Stimulated activated naive CD4-positive, alpha-beta T cell (primary cell): ENCODE measurements at regions not wholly inside any gene's neighbourhood (a gene's known extent, or its start where the extent isn't known, plus 50 kb on each side); places are given as distances from the start of the nearest gene placed in this dataset.
"Not testable (repeated sequence)": the region's sequence is repeated elsewhere in the genome, so short reads cannot be mapped to it uniquely, and the experiment has no call there.

ENCODE experiments used
- DNase-seq, 6 experiments: peaks; one replicate each; lab custom pipeline; 2025; lab: John Stamatoyannopoulos, UW

- DNase-seq = no peak
These were observed 176.8 kb upstream of the PTBP2 start for GRCh38 chr1:96544831-96545221.

DNA sequence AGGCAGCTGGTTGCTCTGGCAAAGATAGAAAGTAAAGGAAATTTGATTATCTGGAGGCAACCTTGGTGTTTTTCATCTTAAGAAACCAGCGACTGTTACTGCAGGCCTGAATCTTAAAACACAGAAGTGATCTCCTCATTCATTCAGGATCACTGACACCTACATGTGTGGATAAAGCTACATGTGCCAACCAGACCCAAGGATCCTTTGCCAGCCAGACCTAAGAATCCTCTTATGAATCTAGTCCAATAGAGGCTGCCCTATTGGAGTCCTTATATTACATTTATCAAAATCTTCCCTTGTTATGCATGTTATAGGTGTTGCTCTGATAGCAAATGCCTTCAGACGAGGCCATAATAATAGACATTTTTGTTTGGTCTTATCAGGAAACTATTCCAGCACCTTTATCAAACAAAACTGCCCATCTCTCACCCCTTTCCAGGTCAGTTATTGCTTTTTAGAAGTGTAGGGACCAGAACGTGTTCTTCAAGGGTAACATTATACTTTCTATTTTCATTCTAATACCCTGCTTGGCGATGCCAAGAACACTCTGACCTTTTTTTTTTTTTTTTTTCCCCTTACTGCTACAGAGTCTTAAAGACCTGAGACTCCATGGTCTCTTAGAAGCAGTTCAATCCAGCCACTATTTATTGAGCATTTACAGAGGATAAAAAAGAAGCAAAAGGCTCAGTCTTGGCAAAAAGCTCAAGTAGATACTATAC lies 175.5 kb upstream of the PTBP2 start:
- no peak for DNase-seq

DNA sequence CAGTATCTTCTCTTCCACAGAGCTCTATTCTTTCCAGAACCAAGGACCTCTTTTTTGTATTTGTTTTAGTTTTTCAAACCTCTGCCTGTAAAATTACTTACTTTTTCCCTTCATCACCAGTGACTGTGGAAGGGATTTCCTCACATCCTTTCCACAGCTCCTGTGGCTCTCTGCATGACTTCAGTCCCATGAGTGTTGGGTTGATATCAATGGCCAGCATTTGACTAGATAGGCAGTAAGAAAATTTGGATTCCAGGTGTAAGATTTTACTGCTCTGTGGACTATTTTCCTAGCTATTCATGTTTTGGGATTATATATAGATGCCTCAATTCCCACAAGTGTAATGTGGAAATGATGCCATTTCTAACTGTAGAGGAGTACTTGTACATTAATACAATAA lies 171.5 kb upstream of the PTBP2 start:
- DNase-seq = no peak

- no peak for DNase-seq
These were observed 169.1 kb upstream of the PTBP2 start for GRCh38 chr1:96552451-96552850.

DNA sequence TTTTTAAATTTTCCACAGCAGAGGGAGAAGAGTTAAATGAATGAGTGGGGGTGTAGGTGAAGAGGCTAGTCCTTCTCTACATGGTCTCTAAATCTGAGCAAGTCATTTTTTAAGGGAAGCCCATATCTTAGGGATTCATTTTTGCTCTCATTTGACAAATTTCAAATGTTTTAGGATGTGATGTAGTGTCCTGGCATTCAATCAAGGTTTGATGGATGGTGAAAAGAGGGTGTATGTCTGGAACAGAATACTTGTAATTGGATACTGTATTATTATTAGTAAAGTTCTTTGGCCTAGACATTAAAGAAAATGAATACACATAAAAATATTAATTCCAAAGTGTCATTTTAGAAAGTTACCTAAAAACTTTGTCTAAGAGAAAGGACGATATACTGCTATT lies 167.8 kb upstream of the PTBP2 start:
- no peak for DNase-seq

DNA sequence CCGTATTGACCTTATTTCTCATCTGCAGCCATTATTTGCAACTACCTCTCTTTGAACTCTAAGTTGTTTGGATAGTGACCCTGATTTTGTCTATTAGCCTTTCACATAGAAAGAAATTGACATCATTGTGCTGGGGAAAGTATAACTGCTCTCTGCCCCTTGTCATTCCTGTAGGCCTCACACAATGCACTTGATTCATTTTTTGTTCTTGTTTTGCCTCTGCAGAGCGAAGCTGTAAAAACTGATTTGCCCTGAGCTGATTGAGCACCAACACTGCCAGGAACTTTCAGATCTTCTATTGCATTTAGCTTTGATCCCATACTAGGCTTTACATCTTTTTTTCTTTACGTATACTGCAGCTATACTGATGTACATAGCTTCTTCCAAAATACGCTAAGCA lies 167.2 kb upstream of the PTBP2 start:
- no peak for DNase-seq

DNA sequence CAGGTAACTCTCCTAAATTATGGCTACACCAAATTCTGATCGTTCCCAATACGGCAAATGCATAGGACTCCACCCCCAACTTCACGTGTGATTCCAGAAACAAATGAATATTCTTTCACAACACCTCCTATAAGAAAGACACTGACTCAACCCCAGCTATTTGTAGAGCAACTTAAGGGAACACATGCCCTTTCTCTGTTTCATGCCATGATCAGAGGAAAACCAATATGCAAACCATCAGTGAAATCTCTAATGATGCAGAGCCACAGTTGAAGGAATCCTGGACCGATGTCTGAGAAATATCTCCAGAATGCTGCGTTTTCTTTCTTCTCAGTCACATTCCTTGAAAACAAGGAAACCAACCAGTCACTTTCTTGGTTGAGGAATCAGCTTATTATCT lies 164.2 kb upstream of the PTBP2 start:
- DNase-seq = no peak

DNA sequence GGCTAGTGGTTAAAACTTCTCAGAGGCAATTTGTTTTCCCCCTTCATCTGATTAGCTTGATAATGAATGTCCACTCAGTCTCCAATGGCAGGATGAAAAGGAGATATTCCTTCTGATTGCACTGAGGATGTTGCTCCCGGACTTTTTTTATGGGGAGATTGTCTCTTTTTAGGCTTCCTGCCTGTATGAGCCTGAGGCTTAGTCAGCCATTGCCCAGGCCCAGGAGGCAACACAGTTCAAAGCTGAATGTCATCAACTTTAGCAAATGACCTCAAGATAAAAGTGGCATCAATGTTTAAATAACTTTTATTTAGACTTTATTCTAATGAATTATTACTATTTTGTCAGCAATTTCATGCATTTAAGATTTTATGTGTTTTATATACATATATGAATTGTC lies 162.9 kb upstream of the PTBP2 start:
- DNase-seq = no peak

DNA sequence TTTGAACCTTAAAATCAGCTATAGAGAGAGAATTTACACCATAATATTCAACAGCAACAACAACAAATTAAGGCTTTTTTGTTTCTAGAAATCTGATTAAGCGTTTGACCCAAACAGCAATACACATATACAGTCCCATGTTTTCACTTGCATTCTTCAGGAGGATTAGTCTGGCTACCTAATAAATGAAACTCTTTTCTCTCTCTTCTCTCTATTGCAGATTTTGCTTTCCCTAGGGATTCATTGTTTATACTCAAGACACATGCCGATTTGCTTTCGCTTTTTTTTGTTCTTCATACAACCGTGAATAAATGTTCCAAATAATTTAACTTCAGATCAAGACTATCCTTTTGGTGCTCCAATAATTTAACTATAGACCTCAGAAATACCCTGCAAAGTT lies 162.4 kb upstream of the PTBP2 start:
- DNase-seq = no peak

GRCh38 chr1:96559707-96560596 lies 161.6 kb upstream of the PTBP2 start:
- no peak for DNase-seq

DNA sequence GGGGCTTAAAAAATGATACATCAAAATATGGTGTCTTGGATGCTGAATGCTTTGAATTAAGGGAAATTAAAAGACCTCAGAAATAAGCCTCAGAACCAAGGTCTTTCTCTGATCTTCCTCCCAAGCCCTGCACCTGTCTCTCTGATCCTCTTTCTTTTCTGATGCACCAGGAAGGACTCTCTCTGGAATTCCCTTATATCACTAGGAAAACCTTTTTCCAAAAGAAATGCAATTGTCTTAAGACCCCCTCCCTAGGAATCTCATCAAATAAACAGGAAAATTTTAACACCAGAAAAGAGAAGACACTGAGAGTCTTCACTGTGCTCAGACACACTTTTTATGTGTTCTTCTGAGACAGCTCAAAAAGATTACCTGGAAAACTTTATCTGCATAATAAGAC lies 159.5 kb upstream of the PTBP2 start:
- DNase-seq = no peak

DNA sequence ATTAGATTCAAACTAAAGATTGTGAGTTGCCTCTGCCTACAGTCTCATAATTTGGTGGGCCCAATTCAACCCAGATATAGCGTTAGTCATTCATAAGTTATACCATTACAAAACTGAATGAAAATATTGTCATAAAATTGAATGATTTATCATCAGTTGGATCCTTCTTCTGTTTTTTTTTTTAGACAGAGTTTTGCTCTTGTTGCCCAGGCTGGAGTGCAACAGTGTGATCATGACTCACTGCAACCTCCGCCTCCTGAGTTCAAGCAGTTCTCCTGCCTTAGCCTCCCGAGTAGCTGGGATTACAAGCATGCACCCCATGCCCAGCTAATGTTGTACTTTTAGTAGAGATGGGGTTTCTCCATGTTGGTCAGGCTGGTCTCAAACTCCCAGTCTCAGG lies 157.2 kb upstream of the PTBP2 start:
- not testable (repeated sequence) for DNase-seq

DNA sequence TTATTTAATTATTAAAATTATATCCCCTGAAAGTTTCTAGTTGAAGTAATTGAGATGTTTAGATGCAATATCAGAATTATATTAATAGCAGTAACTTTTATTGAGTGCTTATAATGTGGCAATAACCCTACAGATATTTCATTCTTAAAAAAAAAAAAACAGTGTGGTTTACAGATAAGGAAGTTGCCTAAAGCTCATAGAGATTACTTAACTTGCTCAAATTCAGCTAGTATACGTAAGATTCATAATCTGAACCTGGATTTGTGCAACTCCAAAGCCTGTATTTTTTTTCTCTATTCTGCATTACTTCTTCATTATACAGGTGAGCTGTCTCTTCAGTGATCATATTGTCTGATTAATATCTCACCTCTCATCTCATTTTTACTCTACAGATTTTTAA lies 156.0 kb upstream of the PTBP2 start:
- DNase-seq = no peak

- no peak for DNase-seq
These were observed 152.9 kb upstream of the PTBP2 start for GRCh38 chr1:96568639-96569038.

GRCh38 chr1:96569288-96569687 lies 152.3 kb upstream of the PTBP2 start:
- no peak for DNase-seq

DNA sequence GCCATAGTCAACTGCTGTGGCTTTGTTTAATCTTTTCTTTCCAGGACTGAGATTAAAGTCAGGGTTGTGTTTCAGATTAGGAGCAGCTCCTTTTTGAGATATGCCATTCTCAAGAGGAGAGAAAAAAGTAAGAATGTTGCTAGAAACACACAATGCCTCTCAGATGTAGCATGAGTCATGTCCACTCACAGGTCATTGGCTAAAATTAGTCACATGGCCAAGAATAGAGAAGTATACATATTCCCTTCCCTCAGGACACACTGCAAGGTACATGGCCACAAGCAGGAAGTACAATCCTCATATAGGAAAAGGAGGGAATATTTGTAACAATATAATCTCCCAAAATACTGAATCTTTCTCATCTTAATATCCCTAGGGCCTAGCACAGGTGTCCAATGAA lies 141.9 kb upstream of the PTBP2 start:
- no peak for DNase-seq

- no peak for DNase-seq
These were observed 140.7 kb upstream of the PTBP2 start for GRCh38 chr1:96580920-96581319.

DNA sequence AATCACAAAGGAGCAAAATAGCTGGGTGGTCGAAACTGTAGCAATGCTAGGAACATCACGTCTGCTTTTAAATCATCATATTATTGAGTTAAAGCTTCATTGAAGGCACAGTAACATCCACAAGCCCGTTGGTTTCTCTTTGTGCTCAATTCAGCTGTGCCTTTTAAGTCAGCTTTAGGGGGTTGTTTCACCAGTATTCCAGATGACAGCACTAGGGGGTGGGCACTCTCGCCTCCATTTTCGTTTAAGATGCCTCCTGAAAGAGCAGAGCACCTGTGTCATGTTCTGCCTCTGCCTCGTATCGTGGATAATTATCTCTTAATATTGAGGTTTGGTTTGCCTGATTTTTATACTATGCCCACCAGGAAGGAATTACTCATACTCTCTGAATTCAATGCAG lies 139.8 kb upstream of the PTBP2 start:
- no peak for DNase-seq

DNA sequence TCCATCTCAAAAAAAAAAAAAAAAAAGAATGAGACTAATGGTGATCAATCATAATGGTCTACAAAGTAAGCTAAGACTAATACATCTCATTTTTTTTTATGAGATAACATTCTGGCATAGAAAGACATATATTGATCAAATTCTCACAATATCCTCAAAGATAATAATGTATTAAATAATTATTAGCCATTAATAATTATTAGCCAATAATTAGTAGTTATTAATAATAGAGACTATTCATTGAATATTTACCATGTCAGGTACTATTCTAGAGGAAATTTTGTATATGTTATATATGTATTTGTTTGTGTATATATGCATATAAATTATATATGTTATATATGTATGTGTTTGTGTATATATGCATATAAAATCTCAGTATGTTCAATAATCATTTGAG lies 137.7 kb upstream of the PTBP2 start:
- DNase-seq = no peak

GRCh38 chr1:96587222-96587621 lies 134.4 kb upstream of the PTBP2 start:
- DNase-seq = no peak

GRCh38 chr1:96588416-96588995 lies 133.1 kb upstream of the PTBP2 start:
- DNase-seq = no peak

GRCh38 chr1:96595530-96595929 lies 126.1 kb upstream of the PTBP2 start:
- DNase-seq = not testable (repeated sequence)

- no peak for DNase-seq
These were observed 125.2 kb upstream of the PTBP2 start for GRCh38 chr1:96596226-96596922.
